WTC11 (cell line): ENCODE measurements at regions not wholly inside any gene's neighbourhood (a gene's known extent, or its start where the extent isn't known, plus 50 kb on each side); places are given as distances from the start of the nearest gene placed in this dataset.

Source experiments
- ATAC-seq: fragments of 200-7000 bp; cut with Tn5 transposase; 2 replicates; pipeline ENCODE4 v1.10.0; 2021; ENCODE audit warnings: mild to moderate bottlenecking, moderate library complexity
- CTCF ChIA-PET: fragments of 300-600 bp; sonication (Branson Sonifier 250); formaldehyde crosslinking; loops from one replicate; lab custom pipeline; 2021; ENCODE audit warnings: antibody characterized with exemption; lab: Charles Lee
- POLR2A ChIA-PET: fragments of 350-600 bp; sonication (Branson Sonifier 250); formaldehyde crosslinking; loops from one replicate; lab custom pipeline; 2021; ENCODE audit warnings: antibody characterized with exemption; lab: Charles Lee
- DNase-seq: peaks from one replicate; pipeline ENCODE4 v3.0.0; 2021; ENCODE audit warnings: low spot score
- H3K27ac Mint-ChIP-seq: 2 replicates; pipeline ENCODE4 v1.8.0; 2021; ENCODE audit warnings: mixed read lengths
- H3K27me3 Mint-ChIP-seq: 2 replicates; pipeline ENCODE4 v1.8.0; 2021; ENCODE audit warnings: low read depth, mild to moderate bottlenecking, moderate library complexity, mixed read lengths
- H3K36me3 Mint-ChIP-seq: 2 replicates; pipeline ENCODE4 v1.8.0; 2021; ENCODE audit warnings: mixed read lengths
- H3K4me1 Mint-ChIP-seq: 2 replicates; pipeline ENCODE4 v1.8.0; 2022; ENCODE audit warnings: mixed read lengths
- H3K4me3 Mint-ChIP-seq: 2 replicates; pipeline ENCODE4 v1.8.0; 2021; ENCODE audit warnings: mild to moderate bottlenecking, moderate library complexity, mixed read lengths
- H3K9me3 Mint-ChIP-seq: 2 replicates; pipeline ENCODE4 v1.8.0; 2021; ENCODE audit warnings: mixed read lengths
- ATF2 ChIP-seq: sonication (generic); formaldehyde crosslinking; IDR thresholded peaks from 2 replicates; pipeline ENCODE4 v1.8.1; 2022; ENCODE audit warnings: low read depth, missing genetic modification reagents, borderline replicate concordance
- CBFB ChIP-seq: sonication (generic); formaldehyde crosslinking; IDR thresholded peaks from 2 replicates; pipeline ENCODE4 v1.8.1; 2022; ENCODE audit warnings: mild to moderate bottlenecking, low read depth, missing genetic modification reagents
- CREM ChIP-seq: sonication (generic); formaldehyde crosslinking; IDR thresholded peaks from 2 replicates; pipeline ENCODE4 v1.8.1; 2022; ENCODE audit warnings: mild to moderate bottlenecking, missing genetic modification reagents, moderate library complexity
- CTCF ChIP-seq: fragments of 200-600 bp; IDR thresholded peaks from 2 replicates; pipeline ENCODE4 v1.8.0; 2022; ENCODE audit warnings: antibody characterized with exemption
- ELF4 ChIP-seq: sonication (generic); formaldehyde crosslinking; IDR thresholded peaks from 2 replicates; pipeline ENCODE4 v1.8.1; 2022; ENCODE audit warnings: low read depth, mild to moderate bottlenecking, moderate library complexity, missing genetic modification reagents
- FOXK1 ChIP-seq: sonication (generic); formaldehyde crosslinking; IDR thresholded peaks from 2 replicates; pipeline ENCODE4 v1.8.0; 2022; ENCODE audit warnings: mild to moderate bottlenecking, moderate library complexity, missing genetic modification reagents
- HMGA2 ChIP-seq: fragments of 250-450 bp; sonication (Bioruptor Pico); IDR thresholded peaks from 2 replicates; pipeline ENCODE4 v1.4.0; 2021; ENCODE audit warnings: mild to moderate bottlenecking, moderate library complexity
- HMGXB4 ChIP-seq: sonication (generic); formaldehyde crosslinking; IDR thresholded peaks from 2 replicates; pipeline ENCODE4 v1.8.1; 2023; ENCODE audit warnings: mild to moderate bottlenecking, moderate library complexity, missing genetic modification reagents
- JUN ChIP-seq: sonication (generic); formaldehyde crosslinking; IDR thresholded peaks from 2 replicates; pipeline ENCODE4 v1.8.0; 2023; ENCODE audit warnings: mild to moderate bottlenecking, missing genetic modification reagents
- MLX ChIP-seq: sonication (generic); formaldehyde crosslinking; IDR thresholded peaks from 2 replicates; pipeline ENCODE4 v1.8.1; 2023; ENCODE audit warnings: mild to moderate bottlenecking, missing genetic modification reagents, moderate library complexity
- NFYB ChIP-seq: sonication (generic); formaldehyde crosslinking; conservative IDR thresholded peaks from 2 replicates; pipeline ENCODE4 v1.8.0; 2022; ENCODE audit warnings: low read depth, missing genetic modification reagents
- NR3C1 ChIP-seq: sonication (generic); formaldehyde crosslinking; conservative IDR thresholded peaks from 2 replicates; pipeline ENCODE4 v1.8.1; 2023; ENCODE audit warnings: low read depth, mild to moderate bottlenecking, missing genetic modification reagents
- SOX15 ChIP-seq: fragments of 250-450 bp; sonication (Bioruptor Pico); IDR thresholded peaks from 2 replicates; pipeline ENCODE4 v1.9.0; 2021; ENCODE audit warnings: mild to moderate bottlenecking
- TEAD4 ChIP-seq: sonication (generic); formaldehyde crosslinking; IDR thresholded peaks from 2 replicates; pipeline ENCODE4 v1.8.0; 2022; ENCODE audit warnings: mild to moderate bottlenecking, missing genetic modification reagents
- ZMAT4 ChIP-seq: fragments of 250-450 bp; sonication (Bioruptor Pico); IDR thresholded peaks from 2 replicates; pipeline ENCODE4 v1.9.0; 2021; ENCODE audit warnings: mild to moderate bottlenecking
- ZNF263 ChIP-seq: sonication (generic); formaldehyde crosslinking; IDR thresholded peaks from 2 replicates; pipeline ENCODE4 v1.8.1; 2022; ENCODE audit warnings: low read depth, mild to moderate bottlenecking, moderate library complexity, missing genetic modification reagents
- ZNF532 ChIP-seq: fragments of 250-450 bp; sonication (Bioruptor Pico); IDR thresholded peaks from 2 replicates; pipeline ENCODE4 v1.9.0; 2021; ENCODE audit warnings: mild to moderate bottlenecking, borderline replicate concordance
- ZNF671 ChIP-seq: fragments of 250-450 bp; sonication (Bioruptor Pico); IDR thresholded peaks from 2 replicates; pipeline ENCODE4 v1.8.0; 2021; ENCODE audit warnings: mild to moderate bottlenecking

- ChIA-PET CTCF (interaction anchor here (0.5 kb wide), 1 partner anchor 1616 kb away, joined by 3 read pairs; no protein-coding TSS in a partner anchor), POLR2A (no interaction called here)
- Mint-ChIP-seq H3K27me3 (no peaks in the 10 kb centered on the region), H3K27ac (no peak overlapping the region), H3K4me3 (no peak overlapping the region), H3K36me3 (peaks cover 2% of the 10 kb centered on the region; the same call in 1 of the 2 replicates), H3K9me3 (peaks cover 8% of the 10 kb centered on the region), H3K4me1 (no peaks in the 10 kb centered on the region)
- TF ChIP-seq ATF2 (CRISPR knock-in tag) (no peak), JUN (no peak), HMGXB4 (CRISPR knock-in tag) (no peak), ZNF671 (CRISPR knock-in tag) (no peak), ZNF263 (no peak), MLX (CRISPR knock-in tag) (no peak), FOXK1 (CRISPR knock-in tag) (no peak), ELF4 (CRISPR knock-in tag) (no peak), TEAD4 (CRISPR knock-in tag) (no peak), NR3C1 (no peak), CBFB (CRISPR knock-in tag) (no peak), CTCF (no peak), ZNF532 (CRISPR knock-in tag) (no peak), NFYB (CRISPR knock-in tag) (no peak), SOX15 (CRISPR knock-in tag) (no peak), HMGA2 (CRISPR knock-in tag) (no peak), ZMAT4 (CRISPR knock-in tag) (no peak), CREM (CRISPR knock-in tag) (no peak)
- DNase-seq (no peak), ATAC-seq (no peak)
These were observed 206.8 kb upstream of the ARHGAP24 start for GRCh38 chr4:85268188-85268587.
